ENCODE measurements at regions not wholly inside any gene's neighbourhood (a gene's known extent, or its start where the extent isn't known, plus 50 kb on each side); places are given as distances from the start of the nearest gene placed in this dataset.

DNA sequence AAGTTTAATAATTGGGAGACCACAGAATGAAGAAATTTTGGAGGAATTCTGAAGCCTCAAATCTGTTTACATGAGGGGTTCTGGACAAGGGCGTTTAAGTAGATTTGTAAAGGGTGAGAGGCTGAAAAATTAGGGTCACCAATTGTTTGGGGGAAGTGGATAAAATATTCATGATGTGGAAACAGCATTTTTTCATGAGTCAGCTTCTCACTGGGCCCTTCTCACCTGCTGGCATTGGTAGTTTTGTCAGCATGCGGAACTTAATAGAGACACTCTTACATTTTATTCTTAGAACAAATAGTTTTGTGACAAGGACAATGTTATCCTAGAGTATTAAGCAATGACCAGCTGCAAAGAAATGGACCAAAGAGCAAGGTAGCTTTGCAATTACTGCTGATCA lies 634.4 kb downstream of the LRFN5 start:
- TF ChIP-seq, protein P1, sequence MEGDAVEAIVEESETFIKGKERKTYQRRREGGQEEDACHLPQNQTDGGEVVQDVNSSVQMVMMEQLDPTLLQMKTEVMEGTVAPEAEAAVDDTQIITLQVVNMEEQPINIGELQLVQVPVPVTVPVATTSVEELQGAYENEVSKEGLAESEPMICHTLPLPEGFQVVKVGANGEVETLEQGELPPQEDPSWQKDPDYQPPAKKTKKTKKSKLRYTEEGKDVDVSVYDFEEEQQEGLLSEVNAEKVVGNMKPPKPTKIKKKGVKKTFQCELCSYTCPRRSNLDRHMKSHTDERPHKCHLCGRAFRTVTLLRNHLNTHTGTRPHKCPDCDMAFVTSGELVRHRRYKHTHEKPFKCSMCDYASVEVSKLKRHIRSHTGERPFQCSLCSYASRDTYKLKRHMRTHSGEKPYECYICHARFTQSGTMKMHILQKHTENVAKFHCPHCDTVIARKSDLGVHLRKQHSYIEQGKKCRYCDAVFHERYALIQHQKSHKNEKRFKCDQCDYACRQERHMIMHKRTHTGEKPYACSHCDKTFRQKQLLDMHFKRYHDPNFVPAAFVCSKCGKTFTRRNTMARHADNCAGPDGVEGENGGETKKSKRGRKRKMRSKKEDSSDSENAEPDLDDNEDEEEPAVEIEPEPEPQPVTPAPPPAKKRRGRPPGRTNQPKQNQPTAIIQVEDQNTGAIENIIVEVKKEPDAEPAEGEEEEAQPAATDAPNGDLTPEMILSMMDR (conservative IDR thresholded peaks at IDR 0.05; ENCODE audit: low read depth in 2 of 2): no peak
- TF ChIP-seq EZH2 (IDR thresholded peaks at IDR 0.05; ENCODE audit: low read depth, unreplicated experiment): no peak

Measured in GM23338 (cell line).